ENCODE measurements at regions not wholly inside any gene's neighbourhood (a gene's known extent, or its start where the extent isn't known, plus 50 kb on each side); places are given as distances from the start of the nearest gene placed in this dataset.

DNA sequence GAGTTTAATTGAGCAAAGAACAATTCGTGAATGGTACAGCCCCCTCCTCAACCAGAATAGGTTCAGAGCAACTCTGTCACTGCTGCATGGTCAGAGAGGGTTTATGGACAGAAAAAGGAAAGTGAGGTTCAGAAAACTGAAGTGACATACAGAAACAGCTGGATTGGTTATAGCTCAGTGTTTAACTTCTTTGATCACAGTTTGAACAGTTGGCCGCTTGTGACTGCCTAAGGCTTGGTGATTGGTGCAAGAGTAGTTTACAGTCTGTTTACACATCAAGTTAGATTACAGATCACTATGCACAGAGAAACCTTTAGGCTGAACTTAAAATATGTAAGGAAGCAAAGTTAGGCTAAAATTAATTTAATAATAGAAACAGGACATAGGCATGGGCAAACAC lies 459.2 kb downstream of the KCNJ3 start:
- no peaks in the 10 kb centered on the region for H3K9me3 ChIP-seq (ENCODE audit: low read length)
- intact Hi-C loops (cut with micrococcal nuclease; ENCODE audit: unreplicated experiment): no loop called here
- H3K4me1 ChIP-seq (ENCODE audit: insufficient read depth, low read length, poor library complexity, severe bottlenecking): no peaks in the 10 kb centered on the region
- H3K4me2 ChIP-seq (ENCODE audit: low read length): no peak overlapping the region
- H3K27ac ChIP-seq (ENCODE audit: low read depth, low read length, poor library complexity, severe bottlenecking): no peak overlapping the region
- POLR2A ChIA-PET: interaction anchor here (0.9 kb wide), 1 partner anchor 12 kb away, joined by 3 read pairs; no protein-coding TSS in a partner anchor
- no peaks in the 10 kb centered on the region for H3K9me2 ChIP-seq (ENCODE audit: insufficient read depth, low read length)
- H4K20me1 ChIP-seq (ENCODE audit: insufficient read depth, low read length): no peaks in the 10 kb centered on the region
- H2AFZ ChIP-seq (ENCODE audit: low read length): peak overlapping the region; percentile 14; the same call in 1 of the 2 replicates
- no peaks in the 10 kb centered on the region for H3K36me3 ChIP-seq (ENCODE audit: insufficient read depth, low read length)
- no peak for DNase-seq (ENCODE audit: low spot score)
- BruUV-seq (replicated peaks): no TSS peak
- CTCF ChIA-PET (ENCODE audit: unreplicated experiment): no interaction called here
- H3K79me2 ChIP-seq (ENCODE audit: insufficient read depth, low read depth, low read length): no peaks in the 10 kb centered on the region
- TF ChIP-seq EZH2phosphoT487 (IDR thresholded peaks at IDR 0.05; ENCODE audit: borderline replicate concordance, low read depth, low read length): no peak
- TF ChIP-seq, protein P1, sequence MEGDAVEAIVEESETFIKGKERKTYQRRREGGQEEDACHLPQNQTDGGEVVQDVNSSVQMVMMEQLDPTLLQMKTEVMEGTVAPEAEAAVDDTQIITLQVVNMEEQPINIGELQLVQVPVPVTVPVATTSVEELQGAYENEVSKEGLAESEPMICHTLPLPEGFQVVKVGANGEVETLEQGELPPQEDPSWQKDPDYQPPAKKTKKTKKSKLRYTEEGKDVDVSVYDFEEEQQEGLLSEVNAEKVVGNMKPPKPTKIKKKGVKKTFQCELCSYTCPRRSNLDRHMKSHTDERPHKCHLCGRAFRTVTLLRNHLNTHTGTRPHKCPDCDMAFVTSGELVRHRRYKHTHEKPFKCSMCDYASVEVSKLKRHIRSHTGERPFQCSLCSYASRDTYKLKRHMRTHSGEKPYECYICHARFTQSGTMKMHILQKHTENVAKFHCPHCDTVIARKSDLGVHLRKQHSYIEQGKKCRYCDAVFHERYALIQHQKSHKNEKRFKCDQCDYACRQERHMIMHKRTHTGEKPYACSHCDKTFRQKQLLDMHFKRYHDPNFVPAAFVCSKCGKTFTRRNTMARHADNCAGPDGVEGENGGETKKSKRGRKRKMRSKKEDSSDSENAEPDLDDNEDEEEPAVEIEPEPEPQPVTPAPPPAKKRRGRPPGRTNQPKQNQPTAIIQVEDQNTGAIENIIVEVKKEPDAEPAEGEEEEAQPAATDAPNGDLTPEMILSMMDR (conservative IDR thresholded peaks at IDR 0.05; ENCODE audit: low read length): no peak
- no peak overlapping the region for H3K4me3 ChIP-seq (ENCODE audit: low read depth, low read length, poor library complexity, severe bottlenecking)

DNA sequence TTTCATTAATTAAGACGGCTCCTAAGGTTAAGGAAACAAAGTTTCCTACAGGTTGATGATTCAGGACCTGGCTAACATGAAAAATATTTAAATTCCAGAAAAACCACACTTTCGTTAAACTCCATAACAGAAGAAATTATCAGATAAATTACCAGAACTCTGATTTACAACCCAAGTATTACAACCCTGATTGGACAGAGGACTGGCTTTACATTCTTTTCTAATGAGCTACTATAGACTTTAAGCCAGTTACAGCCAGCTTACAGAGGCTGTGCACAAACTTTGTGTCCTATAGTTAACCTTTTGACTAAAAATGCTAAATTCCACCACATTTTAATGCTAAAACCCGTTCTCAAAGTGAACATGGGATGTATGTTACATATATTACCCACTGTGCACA lies 458.6 kb downstream of the KCNJ3 start:
- CTCF ChIA-PET (ENCODE audit: unreplicated experiment): no interaction called here
- no TSS peak for BruUV-seq (replicated peaks)
- no peak overlapping the region for H3K4me2 ChIP-seq (ENCODE audit: low read length)
- H2AFZ ChIP-seq (ENCODE audit: low read length): peak overlapping the region; percentile 14; the same call in 1 of the 2 replicates
- DNase-seq (ENCODE audit: low spot score): no peak
- H3K79me2 ChIP-seq (ENCODE audit: insufficient read depth, low read depth, low read length): no peaks in the 10 kb centered on the region
- no peaks in the 10 kb centered on the region for H3K9me3 ChIP-seq (ENCODE audit: low read length)
- H3K27ac ChIP-seq (ENCODE audit: low read depth, low read length, poor library complexity, severe bottlenecking): no peak overlapping the region
- POLR2A ChIA-PET: interaction anchor here (0.9 kb wide), 1 partner anchor 11 kb away, joined by 3 read pairs; no protein-coding TSS in a partner anchor
- TF ChIP-seq, protein P1 (conservative IDR thresholded peaks at IDR 0.05; ENCODE audit: low read length): no peak
- TF ChIP-seq EZH2phosphoT487 (IDR thresholded peaks at IDR 0.05; ENCODE audit: borderline replicate concordance, low read depth, low read length): no peak
- intact Hi-C loops (cut with micrococcal nuclease; ENCODE audit: unreplicated experiment): no loop called here
- no peak overlapping the region for H3K4me3 ChIP-seq (ENCODE audit: low read depth, low read length, poor library complexity, severe bottlenecking)
- no peaks in the 10 kb centered on the region for H3K36me3 ChIP-seq (ENCODE audit: insufficient read depth, low read length)
- H4K20me1 ChIP-seq (ENCODE audit: insufficient read depth, low read length): no peaks in the 10 kb centered on the region
- no peaks in the 10 kb centered on the region for H3K9me2 ChIP-seq (ENCODE audit: insufficient read depth, low read length)
- no peaks in the 10 kb centered on the region for H3K4me1 ChIP-seq (ENCODE audit: insufficient read depth, low read length, poor library complexity, severe bottlenecking)

DNA sequence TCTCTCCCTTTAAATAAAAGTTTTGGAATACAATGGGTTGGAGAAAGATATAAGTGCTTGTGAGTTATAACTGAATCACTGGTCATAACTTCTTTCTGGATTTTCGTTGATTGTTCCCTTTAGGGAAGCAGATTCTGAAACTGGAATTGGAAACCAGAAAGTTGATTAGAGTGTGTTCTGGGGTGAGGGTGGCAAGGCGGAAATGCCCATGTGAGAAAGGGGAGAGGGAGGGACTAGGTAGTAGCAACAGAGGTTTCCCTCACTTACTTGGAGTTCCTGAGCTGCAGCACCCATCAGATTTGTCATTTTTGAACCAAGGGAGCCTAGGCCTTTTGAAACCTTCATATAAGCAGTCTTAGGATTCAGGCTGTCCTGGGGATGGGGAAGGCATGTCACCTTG lies 453.4 kb downstream of the KCNJ3 start:
- Histone ChIP-seq H3K4me2 (ENCODE audit: low read length) (no peak overlapping the region), H3K9me2 (ENCODE audit: insufficient read depth, low read length) (no peaks in the 10 kb centered on the region), H4K20me1 (ENCODE audit: insufficient read depth, low read length) (no peaks in the 10 kb centered on the region), H3K27ac (ENCODE audit: low read depth, low read length, poor library complexity, severe bottlenecking) (no peak overlapping the region), H3K36me3 (ENCODE audit: insufficient read depth, low read length) (no peaks in the 10 kb centered on the region), H3K79me2 (ENCODE audit: insufficient read depth, low read depth, low read length) (peaks cover 19% of the 10 kb centered on the region; the same call in 1 of the 2 replicates), H3K9me3 (ENCODE audit: low read length) (no peaks in the 10 kb centered on the region), H2AFZ (ENCODE audit: low read length) (peak overlapping the region; percentile 19; the same call in 1 of the 2 replicates), H3K4me1 (ENCODE audit: insufficient read depth, low read length, poor library complexity, severe bottlenecking) (peaks cover 32% of the 10 kb centered on the region), H3K4me3 (ENCODE audit: low read depth, low read length, poor library complexity, severe bottlenecking) (no peak overlapping the region)
- POLR2A ChIA-PET: interaction anchor here (1.1 to 2.9 kb wide), 2 partner anchors 9 to 11 kb away, joined by 6 to 15 read pairs; no protein-coding TSS in a partner anchor
- intact Hi-C loops (cut with micrococcal nuclease; ENCODE audit: unreplicated experiment): no loop called here
- CTCF ChIA-PET (ENCODE audit: unreplicated experiment): no interaction called here
- no TSS peak for BruUV-seq (replicated peaks)
- no peak for TF ChIP-seq EZH2phosphoT487 (IDR thresholded peaks at IDR 0.05; ENCODE audit: borderline replicate concordance, low read depth, low read length)
- TF ChIP-seq, protein P1 (conservative IDR thresholded peaks at IDR 0.05; ENCODE audit: low read length): no peak
- DNase-seq (ENCODE audit: low spot score): no peak
